Spleen (tissue), 11 donors: ENCODE measurements at regions not wholly inside any gene's neighbourhood (a gene's known extent, or its start where the extent isn't known, plus 50 kb on each side); places are given as distances from the start of the nearest gene placed in this dataset.

Source experiments
- DNase-seq: peaks from one replicate; pipeline ENCODE4 v3.0.0-alpha.2; 2020
- H3K27ac ChIP-seq, 8 donors: fragments of 200-600 bp; sonication (generic) in 7 of 8; 1 replicate in 4 of 8; 2 replicates in 4 of 8; pipeline versions ENCODE4 v1.5.0 to v1.8.0; 2016 to 2021; ENCODE audit warnings: inconsistent platforms in 4 of 8, mild to moderate bottlenecking in 4 of 8, moderate library complexity in 1 of 8
- H3K27me3 ChIP-seq, 7 donors: fragments of 200-600 bp; sonication (generic) in 6 of 7; replicated peaks in 1 of 7; 1 replicate in 4 of 7; 2 replicates in 3 of 7; pipeline versions ENCODE4 v1.5.0 to v1.8.0; 2016 to 2021; ENCODE audit warnings: inconsistent platforms in 3 of 7, mild to moderate bottlenecking in 1 of 7
- H3K36me3 ChIP-seq, 6 donors: fragments of 200-600 bp; sonication (generic) in 5 of 6; 1 replicate in 4 of 6; 2 replicates in 2 of 6; pipeline versions ENCODE4 v1.5.0 to v1.8.0; 2016 to 2021; ENCODE audit warnings: inconsistent platforms in 2 of 6
- H3K4me1 ChIP-seq, 6 donors: fragments of 200-600 bp; sonication (generic) in 5 of 6; 1 replicate in 3 of 6; 2 replicates in 3 of 6; pipeline versions ENCODE4 v1.5.0 to v1.8.0; 2016 to 2021; ENCODE audit warnings: inconsistent platforms in 3 of 6
- H3K4me3 ChIP-seq, 8 donors: fragments of 200-600 bp; sonication (generic) in 7 of 8; 1 replicate in 4 of 8; 2 replicates in 4 of 8; pipeline versions ENCODE4 v1.5.0 to v1.8.0; 2016 to 2021; ENCODE audit warnings: inconsistent platforms in 4 of 8, mild to moderate bottlenecking in 4 of 8, moderate library complexity in 2 of 8
- H3K9me3 ChIP-seq, 8 donors: fragments of 200-600 bp; sonication (generic) in 7 of 8; 1 replicate in 4 of 8; 2 replicates in 4 of 8; pipeline versions ENCODE4 v1.5.0 to v1.8.0; 2016 to 2021; ENCODE audit warnings: inconsistent platforms in 4 of 8
- POLR2A ChIP-seq, 3 donors: fragments of 450-650 bp; IDR thresholded peaks; one replicate each; pipeline ENCODE4 v1.5.1; 2017; ENCODE audit warnings: antibody characterized with exemption in 3 of 3, mild to moderate bottlenecking in 1 of 3
- POLR2AphosphoS5 ChIP-seq, 3 donors: sonication (generic); formaldehyde crosslinking; IDR thresholded peaks; one replicate each; pipeline ENCODE4 v1.5.1; 2017; ENCODE audit warnings: antibody characterized with exemption in 3 of 3
- WGBS, 5 donors: extraction: QIAGEN DNeasy Blood & Tissue Kit in 3 of 5; methylation state at CpG; one replicate each; pipeline versions ENCODE4 v1.1.5 to v1.1.7; 2013 to 2018; 5-methylcytosine and 5-hydroxymethylcytosine counted together
- intact Hi-C: fragments of 100-400 bp; cut with DNase I; formaldehyde crosslinking; loops from one replicate; pipeline ENCODE4 v1.15.0; 2023; ENCODE audit warnings: low total_unique reads
- TF ChIP-seq, protein P1 (sequence below), 11 experiments: fragments of 200-600 bp in 7 of 11; fragments of 450-650 bp in 4 of 11; sonication (generic) in 4 of 11; IDR thresholded peaks in 8 of 11; conservative IDR thresholded peaks in 3 of 11; 1 replicate in 7 of 11; 2 replicates in 4 of 11; pipeline versions ENCODE4 v1.4.0 to v1.8.0; 2016 to 2021; ENCODE audit warnings: antibody characterized with exemption in 11 of 11, inconsistent platforms in 4 of 11, mild to moderate bottlenecking in 1 of 11
- donor health status: healthy with polysubstance abuse.
- donor health status: DM: no; HTN: no; CAD: no; lungs with moderate emphysema.
- donor health status: DM: no; HTN: no; CAD: no.
- donor health status: Bipolar disorder and iron deficiency.
- donor health status: healthy.
- donor health status: DM: no; HTN: no; CAD: no.
- donor health status: DM: yes; HTN: yes; CAD: no.

DNA sequence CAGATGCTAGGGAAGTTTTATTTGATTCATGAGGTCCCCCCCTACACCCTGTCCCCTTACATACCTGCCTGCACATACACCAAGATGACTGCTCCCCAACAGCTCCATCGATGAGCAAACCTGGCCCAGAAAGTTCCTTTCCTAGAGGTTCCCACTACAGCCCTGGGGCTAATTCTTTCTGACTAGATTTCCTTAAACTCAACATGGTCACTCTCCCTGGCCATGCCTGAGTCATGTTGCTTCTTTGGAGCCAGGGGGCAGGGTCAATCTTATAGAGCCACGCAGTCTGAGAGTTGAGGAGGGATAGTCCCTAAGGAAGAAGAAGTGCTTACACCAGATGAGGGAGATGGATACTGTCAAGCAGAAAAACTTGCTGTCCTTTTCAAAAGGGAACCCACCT, 67.7 kb upstream of the GLI2 start:
- WGBS, 5 donors = 87 to 100% (median 94%) methylated on average over 2 of the region's 2 CpGs
- no peak for DNase-seq
- TF ChIP-seq, protein P1, sequence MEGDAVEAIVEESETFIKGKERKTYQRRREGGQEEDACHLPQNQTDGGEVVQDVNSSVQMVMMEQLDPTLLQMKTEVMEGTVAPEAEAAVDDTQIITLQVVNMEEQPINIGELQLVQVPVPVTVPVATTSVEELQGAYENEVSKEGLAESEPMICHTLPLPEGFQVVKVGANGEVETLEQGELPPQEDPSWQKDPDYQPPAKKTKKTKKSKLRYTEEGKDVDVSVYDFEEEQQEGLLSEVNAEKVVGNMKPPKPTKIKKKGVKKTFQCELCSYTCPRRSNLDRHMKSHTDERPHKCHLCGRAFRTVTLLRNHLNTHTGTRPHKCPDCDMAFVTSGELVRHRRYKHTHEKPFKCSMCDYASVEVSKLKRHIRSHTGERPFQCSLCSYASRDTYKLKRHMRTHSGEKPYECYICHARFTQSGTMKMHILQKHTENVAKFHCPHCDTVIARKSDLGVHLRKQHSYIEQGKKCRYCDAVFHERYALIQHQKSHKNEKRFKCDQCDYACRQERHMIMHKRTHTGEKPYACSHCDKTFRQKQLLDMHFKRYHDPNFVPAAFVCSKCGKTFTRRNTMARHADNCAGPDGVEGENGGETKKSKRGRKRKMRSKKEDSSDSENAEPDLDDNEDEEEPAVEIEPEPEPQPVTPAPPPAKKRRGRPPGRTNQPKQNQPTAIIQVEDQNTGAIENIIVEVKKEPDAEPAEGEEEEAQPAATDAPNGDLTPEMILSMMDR (IDR thresholded peaks at IDR 0.05 in 8 of 11, conservative IDR thresholded peaks at IDR 0.05 in 3 of 11) = no peak
- no peak for TF ChIP-seq POLR2AphosphoS5 (IDR thresholded peaks at IDR 0.05)
- TF ChIP-seq POLR2A (IDR thresholded peaks at IDR 0.05) = no peak
- Histone ChIP-seq H3K36me3 (no peaks in the 10 kb centered on the region), H3K4me1 (peaks cover 0 to 12% (median 5%) of the 10 kb centered on the region in 6 donors), H3K27me3 (peaks cover 0 to 57% (median 20%) of the 10 kb centered on the region in 7 donors), H3K27ac (no peak overlapping the region), H3K4me3 (no peak overlapping the region), H3K9me3 (peaks cover 0 to 45% (median 37%) of the 10 kb centered on the region in 8 donors)
- intact Hi-C loops = no loop called here

- Histone ChIP-seq H3K27me3 (peaks cover 0 to 71% (median 20%) of the 10 kb centered on the region in 7 donors), H3K36me3 (no peaks in the 10 kb centered on the region), H3K4me1 (peaks cover 0 to 12% (median 5%) of the 10 kb centered on the region in 6 donors), H3K9me3 (peaks cover 0 to 36% (median 31%) of the 10 kb centered on the region in 8 donors), H3K27ac (no peak overlapping the region), H3K4me3 (no peak overlapping the region)
- TF ChIP-seq, protein P1 (IDR thresholded peaks at IDR 0.05 in 8 of 11, conservative IDR thresholded peaks at IDR 0.05 in 3 of 11) = no peak
- TF ChIP-seq POLR2AphosphoS5 (IDR thresholded peaks at IDR 0.05) (peak in 1 of 3 donors; percentile 8), POLR2A (IDR thresholded peaks at IDR 0.05) (no peak)
- WGBS, 5 donors = 19 to 29% (median 21%) methylated on average over 18 to 23 of the region's 23 CpGs
- intact Hi-C loops = no loop called here
- no peak for DNase-seq
Measured at GRCh38 chr2:120669121-120669952, 66.3 kb upstream of the GLI2 start.

DNA sequence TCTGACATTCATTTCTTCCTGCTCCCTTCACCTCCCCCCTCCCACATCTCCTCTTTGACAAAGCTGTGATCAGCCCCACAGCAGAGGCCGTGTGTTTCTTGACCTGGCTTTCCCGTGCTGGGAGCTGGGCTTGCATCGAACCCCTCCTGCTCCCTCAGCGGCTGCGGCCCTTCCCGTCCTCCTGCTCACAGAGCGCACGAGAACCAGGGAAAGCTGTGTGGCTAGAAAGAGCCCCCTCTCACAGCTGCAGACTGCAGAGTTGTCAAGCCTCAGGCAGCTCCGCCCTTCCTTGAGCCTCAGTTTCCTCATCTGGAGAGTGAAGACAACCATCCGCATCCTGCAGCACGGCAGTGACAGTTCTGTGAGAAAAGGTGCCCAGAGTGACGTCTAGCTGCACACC, 65.7 kb upstream of the GLI2 start:
- Histone ChIP-seq H3K4me3 (no peak overlapping the region), H3K9me3 (peaks cover 0 to 29% (median 25%) of the 10 kb centered on the region in 8 donors)
- intact Hi-C loops = no loop called here

GRCh38 chr2:120670371-120670770, 65.3 kb upstream of the GLI2 start:
- 45 to 79% (median 67%) methylated on average over 12 of the region's 12 CpGs for WGBS, 5 donors
- Histone ChIP-seq H3K4me3 (no peak overlapping the region), H3K9me3 (peaks cover 0 to 25% (median 24%) of the 10 kb centered on the region in 8 donors), H3K27me3 (peaks cover 0 to 81% (median 23%) of the 10 kb centered on the region in 7 donors), H3K4me1 (peaks cover 0 to 12% (median 5%) of the 10 kb centered on the region in 6 donors), H3K27ac (no peak overlapping the region), H3K36me3 (no peaks in the 10 kb centered on the region)
- TF ChIP-seq POLR2AphosphoS5 (IDR thresholded peaks at IDR 0.05) = no peak
- TF ChIP-seq POLR2A (IDR thresholded peaks at IDR 0.05) = no peak
- TF ChIP-seq, protein P1 (IDR thresholded peaks at IDR 0.05 in 8 of 11, conservative IDR thresholded peaks at IDR 0.05 in 3 of 11) = no peak
- no peak for DNase-seq
- intact Hi-C loops = no loop called here

More for the DNA sequence above, 65.7 kb upstream of the GLI2 start:
- Histone ChIP-seq H3K36me3 (no peaks in the 10 kb centered on the region), H3K27me3 (peaks cover 0 to 77% (median 20%) of the 10 kb centered on the region in 7 donors), H3K27ac (no peak overlapping the region), H3K4me1 (peaks cover 0 to 12% (median 5%) of the 10 kb centered on the region in 6 donors)
- TF ChIP-seq POLR2AphosphoS5 (IDR thresholded peaks at IDR 0.05) (no peak), POLR2A (IDR thresholded peaks at IDR 0.05) (no peak)
- TF ChIP-seq, protein P1 (IDR thresholded peaks at IDR 0.05 in 8 of 11, conservative IDR thresholded peaks at IDR 0.05 in 3 of 11) = no peak
- no peak for DNase-seq
- WGBS, 5 donors = 52 to 73% (median 59%) methylated on average over 9 to 12 of the region's 12 CpGs
